Osteocyte (in vitro differentiated cells): ENCODE measurements at regions not wholly inside any gene's neighbourhood (a gene's known extent, or its start where the extent isn't known, plus 50 kb on each side); places are given as distances from the start of the nearest gene placed in this dataset.
"Not testable (repeated sequence)": the region's sequence is repeated elsewhere in the genome, so short reads cannot be mapped to it uniquely, and the experiment has no call there.

Experiments used
- DNase-seq: peaks from one replicate; pipeline ENCODE4 v3.0.0; 2021; ENCODE audit warnings: mixed read lengths; ENCODE audit not compliant: unreplicated experiment; ENCODE audit errors: extremely low spot score
- H3K27ac Mint-ChIP-seq: one replicate; pipeline ENCODE4 v1.8.0; 2021; ENCODE audit warnings: mild to moderate bottlenecking, mixed read lengths; ENCODE audit not compliant: unreplicated experiment
- H3K27me3 Mint-ChIP-seq: one replicate; pipeline ENCODE4 v1.8.0; 2021; ENCODE audit warnings: mixed read lengths; ENCODE audit not compliant: unreplicated experiment
- H3K36me3 Mint-ChIP-seq: one replicate; pipeline ENCODE4 v1.8.0; 2021; ENCODE audit warnings: mixed read lengths; ENCODE audit not compliant: unreplicated experiment
- H3K4me1 Mint-ChIP-seq: one replicate; pipeline ENCODE4 v1.8.0; 2021; ENCODE audit warnings: mixed read lengths; ENCODE audit not compliant: unreplicated experiment
- H3K4me3 Mint-ChIP-seq: one replicate; pipeline ENCODE4 v1.8.0; 2021; ENCODE audit warnings: mild to moderate bottlenecking, moderate library complexity, mixed read lengths; ENCODE audit not compliant: unreplicated experiment
- H3K9me3 Mint-ChIP-seq: one replicate; pipeline ENCODE4 v1.8.0; 2021; ENCODE audit warnings: mixed read lengths; ENCODE audit not compliant: unreplicated experiment
- CTCF ChIP-seq: fragments of 200-600 bp; sonication (generic); IDR thresholded peaks from 2 replicates; pipeline ENCODE4 v1.5.0; 2021; ENCODE audit warnings: antibody characterized with exemption, mild to moderate bottlenecking, moderate library complexity

GRCh38 chr16:87160701-87161337 lies 156.4 kb downstream of the C16orf95 start:
- H3K27me3 Mint-ChIP-seq, result peaks cover 3% of the 10 kb centered on the region
- no peak overlapping the region for H3K27ac Mint-ChIP-seq

GRCh38 chr16:87161410-87161809 lies 155.8 kb downstream of the C16orf95 start:
- not testable (repeated sequence) for DNase-seq, H3K27me3 Mint-ChIP-seq, H3K4me3 Mint-ChIP-seq, H3K27ac Mint-ChIP-seq, H3K36me3 Mint-ChIP-seq, H3K9me3 Mint-ChIP-seq
- peaks cover 18% of the 10 kb centered on the region for H3K4me1 Mint-ChIP-seq

More at GRCh38 chr16:87160701-87161337, 156.4 kb downstream of the C16orf95 start:
- Mint-ChIP-seq H3K4me3 (no peak overlapping the region), H3K4me1 (peaks cover 12% of the 10 kb centered on the region), H3K36me3 (peaks cover 3% of the 10 kb centered on the region), H3K9me3 (no peaks in the 10 kb centered on the region)
- no peak for TF ChIP-seq CTCF
- no peak for DNase-seq

GRCh38 chr16:87161822-87162676 lies 155.1 kb downstream of the C16orf95 start:
- no peak overlapping the region for H3K27ac Mint-ChIP-seq
- peaks cover 3% of the 10 kb centered on the region for H3K27me3 Mint-ChIP-seq
- peaks cover 18% of the 10 kb centered on the region for H3K4me1 Mint-ChIP-seq
- H3K4me3 Mint-ChIP-seq, result no peak overlapping the region
- peaks cover 3% of the 10 kb centered on the region for H3K36me3 Mint-ChIP-seq
- no peaks in the 10 kb centered on the region for H3K9me3 Mint-ChIP-seq
- DNase-seq, result no peak
- no peak for TF ChIP-seq CTCF

- H3K27ac Mint-ChIP-seq, DNase-seq, H3K27me3 Mint-ChIP-seq, H3K36me3 Mint-ChIP-seq, H3K9me3 Mint-ChIP-seq, H3K4me3 Mint-ChIP-seq: not testable (repeated sequence)
- peaks cover 18% of the 10 kb centered on the region for H3K4me1 Mint-ChIP-seq
Measured at GRCh38 chr16:87162799-87163198, 154.4 kb downstream of the C16orf95 start.

- no peak overlapping the region for H3K4me3 Mint-ChIP-seq
- peaks cover 18% of the 10 kb centered on the region for H3K4me1 Mint-ChIP-seq
- TF ChIP-seq CTCF, result no peak
- DNase-seq, result no peak
- peaks cover 3% of the 10 kb centered on the region for H3K27me3 Mint-ChIP-seq
- peaks cover 3% of the 10 kb centered on the region for H3K36me3 Mint-ChIP-seq
- no peaks in the 10 kb centered on the region for H3K9me3 Mint-ChIP-seq
- no peak overlapping the region for H3K27ac Mint-ChIP-seq
Measured at GRCh38 chr16:87163637-87164036, 153.6 kb downstream of the C16orf95 start.

GRCh38 chr16:87165151-87165550 lies 152.0 kb downstream of the C16orf95 start:
- no peak for DNase-seq
- Mint-ChIP-seq H3K9me3 (no peaks in the 10 kb centered on the region), H3K27me3 (peaks cover 3% of the 10 kb centered on the region), H3K27ac (no peak overlapping the region), H3K4me1 (peaks cover 12% of the 10 kb centered on the region), H3K4me3 (no peak overlapping the region), H3K36me3 (peaks cover 3% of the 10 kb centered on the region)
- no peak for TF ChIP-seq CTCF
